GM12878 (cell line): ENCODE measurements at regions not wholly inside any gene's neighbourhood (a gene's known extent, or its start where the extent isn't known, plus 50 kb on each side); places are given as distances from the start of the nearest gene placed in this dataset.

ENCODE experiments used
- ATAC-seq: fragments of 200-7000 bp; cut with Tn5 transposase; 3 replicates; pipeline ENCODE4 v1.9.1; 2020; ENCODE audit warnings: mild to moderate bottlenecking, moderate library complexity
- BruUV-seq: library from RNA; stranded (reverse); fragments of 400-500 nt; replicated peaks from 2 replicates; lab custom pipeline; 2021; lab: Mats Ljungman, UMichigan
- CTCF ChIA-PET: fragments of 300-600 bp; sonication (Branson Sonifier 250); formaldehyde crosslinking; extraction: SDS; loops from one replicate; lab custom pipeline; 2021; ENCODE audit warnings: inconsistent platforms; lab: Yijun Ruan, JAX
- POLR2A ChIA-PET: fragments of 350-600 bp; formaldehyde crosslinking; extraction: SDS; loops from one replicate; lab custom pipeline; 2021; ENCODE audit warnings: inconsistent platforms; lab: Charles Lee
- RAD21 ChIA-PET: fragments of 300-600 bp; sonication (Branson Sonifier 250); formaldehyde crosslinking; loops from one replicate; lab custom pipeline; 2023; ENCODE audit warnings: antibody characterized with exemption; ENCODE audit not compliant: unreplicated experiment; lab: Charles Lee
- SMC1A ChIA-PET: fragments of 300-600 bp; sonication (Branson Sonifier 250); formaldehyde crosslinking; loops from one replicate; lab custom pipeline; 2023; ENCODE audit not compliant: unreplicated experiment, uncharacterized antibody; lab: Charles Lee
- DNase-seq: peaks from one replicate; pipeline ENCODE4 v3.0.0-alpha.2; 2011; ENCODE audit warnings: low read depth, low spot score
- FAIRE-seq: peaks from 3 replicates; lab custom pipeline; 2011; peaks lifted over from hg19 to GRCh38; lab: Jason Lieb, UNC
- H2AFZ ChIP-seq: 2 replicates; pipeline ENCODE4 v1.6.0; 2011; ENCODE audit warnings: low read depth, low read length, control low read depth; ENCODE audit not compliant: control insufficient read depth
- H3K27ac ChIP-seq: 2 replicates; pipeline ENCODE4 v1.5.1; 2011; ENCODE audit warnings: control low read depth; ENCODE audit not compliant: control insufficient read depth, insufficient read depth
- H3K27me3 ChIP-seq, 2 experiments: replicated peaks in 1 of 2; 2 replicates each; pipeline versions ENCODE4 v1.6.0 to v1.6.1; 2011; ENCODE audit warnings: low read length in 1 of 2; ENCODE audit not compliant: control insufficient read depth in 2 of 2, insufficient read depth in 2 of 2
- H3K36me3 ChIP-seq, 2 experiments: 2 replicates each; pipeline ENCODE4 v1.5.1; 2011; ENCODE audit warnings: low read length in 1 of 2; ENCODE audit not compliant: control insufficient read depth in 2 of 2, insufficient read depth in 2 of 2
- H3K4me1 ChIP-seq: 2 replicates; pipeline ENCODE4 v1.6.1; 2011; ENCODE audit warnings: mild to moderate bottlenecking, low read length, moderate library complexity, mixed read lengths; ENCODE audit not compliant: control insufficient read depth, insufficient read depth
- H3K4me2 ChIP-seq: 2 replicates; pipeline ENCODE4 v1.6.0; 2011; ENCODE audit warnings: control low read depth; ENCODE audit not compliant: control insufficient read depth, insufficient read depth
- H3K4me3 ChIP-seq: fragments of 200-600 bp; sonication (generic); 2 replicates; pipeline ENCODE4 v1.5.1; 2016
- H3K79me2 ChIP-seq: 2 replicates; pipeline ENCODE4 v1.6.0; 2011; ENCODE audit warnings: low read length; ENCODE audit not compliant: control insufficient read depth, insufficient read depth
- H3K9ac ChIP-seq: 2 replicates; pipeline ENCODE4 v1.8.0; 2011; ENCODE audit warnings: low read length, control low read depth, mixed read lengths; ENCODE audit not compliant: control insufficient read depth, insufficient read depth
- H3K9me3 ChIP-seq: replicated peaks from 3 replicates; pipeline ENCODE4 v1.5.1; 2011; ENCODE audit warnings: mild to moderate bottlenecking, low read length; ENCODE audit not compliant: control insufficient read depth, insufficient read depth
- H4K20me1 ChIP-seq: 2 replicates; pipeline ENCODE4 v1.6.0; 2011; ENCODE audit not compliant: control insufficient read depth, insufficient read depth
- CREM ChIP-seq: IDR thresholded peaks from 2 replicates; pipeline ENCODE4 v1.6.1; 2014; ENCODE audit warnings: antibody characterized with exemption, low read depth
- FOS ChIP-seq: IDR thresholded peaks from 3 replicates; pipeline ENCODE4 v1.6.1; 2011; ENCODE audit warnings: borderline replicate concordance; ENCODE audit not compliant: insufficient read length; ENCODE audit errors: extremely low read depth
- IRF4 ChIP-seq: IDR thresholded peaks from 2 replicates; pipeline ENCODE4 v1.6.1; 2011; ENCODE audit warnings: low read depth, low read length
- LARP7 ChIP-seq: fragments of 450-650 bp; IDR thresholded peaks from 2 replicates; pipeline ENCODE4 v1.6.1; 2017; ENCODE audit warnings: mild to moderate bottlenecking
- NFXL1 ChIP-seq: fragments of 450-650 bp; IDR thresholded peaks from 2 replicates; pipeline ENCODE4 v1.6.1; 2017; ENCODE audit warnings: antibody characterized with exemption, mild to moderate bottlenecking, borderline replicate concordance
- RAD21 ChIP-seq: IDR thresholded peaks from 2 replicates; pipeline ENCODE4 v1.6.1; 2011; ENCODE audit warnings: mild to moderate bottlenecking, low read depth, low read length, moderate library complexity; ENCODE audit not compliant: insufficient read depth
- RUNX3 ChIP-seq: IDR thresholded peaks from 2 replicates; pipeline ENCODE4 v1.6.1; 2012; ENCODE audit warnings: low read length, inconsistent platforms
- SIN3A ChIP-seq: IDR thresholded peaks from 2 replicates; pipeline ENCODE4 v1.6.1; 2012; ENCODE audit warnings: low read depth, low read length, improper control_type of control experiment
- SIX5 ChIP-seq: IDR thresholded peaks from 2 replicates; pipeline ENCODE4 v1.6.1; 2011; ENCODE audit warnings: mild to moderate bottlenecking, low read depth, low read length, moderate library complexity; ENCODE audit not compliant: severe bottlenecking
- SMAD5 ChIP-seq: IDR thresholded peaks from 2 replicates; pipeline ENCODE4 v1.6.1; 2016; ENCODE audit warnings: antibody characterized with exemption, low read depth
- SUZ12 ChIP-seq: fragments of 200-600 bp; sonication (generic); IDR thresholded peaks from one replicate; pipeline ENCODE4 v1.6.1; 2018; ENCODE audit warnings: antibody characterized with exemption, mild to moderate bottlenecking; ENCODE audit not compliant: unreplicated experiment
- WGBS: methylation state at CpG from one replicate; pipeline ENCODE4 v1.1.6; 2016; ENCODE audit warnings: low lambda C conversion rate; ENCODE audit not compliant: insufficient replicate concordance, insufficient coverage; ENCODE audit errors: missing lambda C conversion rate; 5-methylcytosine and 5-hydroxymethylcytosine counted together
- in situ Hi-C: fragments of 300-500 bp; cut with MboI; formaldehyde crosslinking; loops from 9 replicates; pipeline ENCODE4 v1.14.3; 2018; ENCODE audit warnings: mixed read lengths
- intact Hi-C: fragments of 100-400 bp; cut with micrococcal nuclease; formaldehyde crosslinking; loops from one replicate; pipeline ENCODE4 v1.14.2; 2022; ENCODE audit not compliant: unreplicated experiment
- TF ChIP-seq, protein P1 (sequence below): IDR thresholded peaks from 2 replicates; pipeline ENCODE4 v1.6.1; 2012; ENCODE audit warnings: mild to moderate bottlenecking, low read depth, low read length
- TF ChIP-seq, protein P2 (sequence below): fragments of 450-650 bp; formaldehyde crosslinking; IDR thresholded peaks from 2 replicates; pipeline ENCODE4 v1.5.0; 2022; ENCODE audit warnings: mild to moderate bottlenecking, missing genetic modification characterization
- TF ChIP-seq, protein P3 (sequence below): fragments of 450-650 bp; IDR thresholded peaks from 2 replicates; pipeline ENCODE4 v1.6.1; 2017; ENCODE audit warnings: mild to moderate bottlenecking, low read depth, inconsistent platforms; ENCODE audit not compliant: poor library complexity, severe bottlenecking
- TF ChIP-seq, protein P4 (sequence below): fragments of 450-650 bp; IDR thresholded peaks from 2 replicates; pipeline ENCODE4 v1.6.1; 2017; ENCODE audit warnings: mild to moderate bottlenecking

DNA sequence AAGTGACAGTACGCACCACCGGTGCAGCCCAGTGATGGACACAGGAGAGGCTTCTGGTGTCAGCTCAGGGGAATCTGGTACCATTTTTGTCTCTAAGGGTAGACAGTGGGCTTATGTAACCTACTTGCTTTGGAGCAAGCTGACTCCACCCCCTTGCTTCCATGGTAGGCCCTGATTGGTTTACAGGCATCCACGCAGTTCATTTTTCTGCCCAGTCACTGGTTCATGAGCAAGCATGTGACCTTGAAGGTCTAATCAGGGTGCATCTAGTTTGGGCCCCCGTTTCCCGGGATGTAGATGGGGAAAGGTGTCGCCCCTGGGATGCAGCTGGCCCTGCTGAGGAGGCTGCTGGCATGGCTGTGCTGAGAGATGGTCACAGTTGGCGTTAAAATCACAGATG, 244.8 kb upstream of the KCNG1 start:
- ChIA-PET CTCF (no interaction called here), RAD21 (no interaction called here), SMC1A (no interaction called here), POLR2A (no interaction called here)
- H2AFZ ChIP-seq, result no peak overlapping the region
- in situ Hi-C loops (no loop called here), intact Hi-C loops (no loop called here)
- DNase-seq, result no peak
- H3K9me3 ChIP-seq, result no peaks in the 10 kb centered on the region; the same call in 2 of the 3 replicates
- no peak overlapping the region for H3K4me2 ChIP-seq
- H3K36me3 ChIP-seq, result no peaks in the 10 kb centered on the region
- no peak for TF ChIP-seq SIX5
- TF ChIP-seq, protein P1, sequence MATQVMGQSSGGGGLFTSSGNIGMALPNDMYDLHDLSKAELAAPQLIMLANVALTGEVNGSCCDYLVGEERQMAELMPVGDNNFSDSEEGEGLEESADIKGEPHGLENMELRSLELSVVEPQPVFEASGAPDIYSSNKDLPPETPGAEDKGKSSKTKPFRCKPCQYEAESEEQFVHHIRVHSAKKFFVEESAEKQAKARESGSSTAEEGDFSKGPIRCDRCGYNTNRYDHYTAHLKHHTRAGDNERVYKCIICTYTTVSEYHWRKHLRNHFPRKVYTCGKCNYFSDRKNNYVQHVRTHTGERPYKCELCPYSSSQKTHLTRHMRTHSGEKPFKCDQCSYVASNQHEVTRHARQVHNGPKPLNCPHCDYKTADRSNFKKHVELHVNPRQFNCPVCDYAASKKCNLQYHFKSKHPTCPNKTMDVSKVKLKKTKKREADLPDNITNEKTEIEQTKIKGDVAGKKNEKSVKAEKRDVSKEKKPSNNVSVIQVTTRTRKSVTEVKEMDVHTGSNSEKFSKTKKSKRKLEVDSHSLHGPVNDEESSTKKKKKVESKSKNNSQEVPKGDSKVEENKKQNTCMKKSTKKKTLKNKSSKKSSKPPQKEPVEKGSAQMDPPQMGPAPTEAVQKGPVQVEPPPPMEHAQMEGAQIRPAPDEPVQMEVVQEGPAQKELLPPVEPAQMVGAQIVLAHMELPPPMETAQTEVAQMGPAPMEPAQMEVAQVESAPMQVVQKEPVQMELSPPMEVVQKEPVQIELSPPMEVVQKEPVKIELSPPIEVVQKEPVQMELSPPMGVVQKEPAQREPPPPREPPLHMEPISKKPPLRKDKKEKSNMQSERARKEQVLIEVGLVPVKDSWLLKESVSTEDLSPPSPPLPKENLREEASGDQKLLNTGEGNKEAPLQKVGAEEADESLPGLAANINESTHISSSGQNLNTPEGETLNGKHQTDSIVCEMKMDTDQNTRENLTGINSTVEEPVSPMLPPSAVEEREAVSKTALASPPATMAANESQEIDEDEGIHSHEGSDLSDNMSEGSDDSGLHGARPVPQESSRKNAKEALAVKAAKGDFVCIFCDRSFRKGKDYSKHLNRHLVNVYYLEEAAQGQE, result no peak
- TF ChIP-seq RUNX3, result no peak
- TF ChIP-seq, protein P2, sequence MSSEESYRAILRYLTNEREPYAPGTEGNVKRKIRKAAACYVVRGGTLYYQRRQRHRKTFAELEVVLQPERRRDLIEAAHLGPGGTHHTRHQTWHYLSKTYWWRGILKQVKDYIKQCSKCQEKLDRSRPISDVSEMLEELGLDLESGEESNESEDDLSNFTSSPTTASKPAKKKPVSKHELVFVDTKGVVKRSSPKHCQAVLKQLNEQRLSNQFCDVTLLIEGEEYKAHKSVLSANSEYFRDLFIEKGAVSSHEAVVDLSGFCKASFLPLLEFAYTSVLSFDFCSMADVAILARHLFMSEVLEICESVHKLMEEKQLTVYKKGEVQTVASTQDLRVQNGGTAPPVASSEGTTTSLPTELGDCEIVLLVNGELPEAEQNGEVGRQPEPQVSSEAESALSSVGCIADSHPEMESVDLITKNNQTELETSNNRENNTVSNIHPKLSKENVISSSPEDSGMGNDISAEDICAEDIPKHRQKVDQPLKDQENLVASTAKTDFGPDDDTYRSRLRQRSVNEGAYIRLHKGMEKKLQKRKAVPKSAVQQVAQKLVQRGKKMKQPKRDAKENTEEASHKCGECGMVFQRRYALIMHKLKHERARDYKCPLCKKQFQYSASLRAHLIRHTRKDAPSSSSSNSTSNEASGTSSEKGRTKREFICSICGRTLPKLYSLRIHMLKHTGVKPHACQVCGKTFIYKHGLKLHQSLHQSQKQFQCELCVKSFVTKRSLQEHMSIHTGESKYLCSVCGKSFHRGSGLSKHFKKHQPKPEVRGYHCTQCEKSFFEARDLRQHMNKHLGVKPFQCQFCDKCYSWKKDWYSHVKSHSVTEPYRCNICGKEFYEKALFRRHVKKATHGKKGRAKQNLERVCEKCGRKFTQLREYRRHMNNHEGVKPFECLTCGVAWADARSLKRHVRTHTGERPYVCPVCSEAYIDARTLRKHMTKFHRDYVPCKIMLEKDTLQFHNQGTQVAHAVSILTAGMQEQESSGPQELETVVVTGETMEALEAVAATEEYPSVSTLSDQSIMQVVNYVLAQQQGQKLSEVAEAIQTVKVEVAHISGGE (CRISPR knock-in tag), result no peak
- TF ChIP-seq SMAD5, result no peak
- TF ChIP-seq IRF4, result no peak
- no peak for TF ChIP-seq SUZ12
- no peak for TF ChIP-seq NFXL1
- TF ChIP-seq, protein P3, sequence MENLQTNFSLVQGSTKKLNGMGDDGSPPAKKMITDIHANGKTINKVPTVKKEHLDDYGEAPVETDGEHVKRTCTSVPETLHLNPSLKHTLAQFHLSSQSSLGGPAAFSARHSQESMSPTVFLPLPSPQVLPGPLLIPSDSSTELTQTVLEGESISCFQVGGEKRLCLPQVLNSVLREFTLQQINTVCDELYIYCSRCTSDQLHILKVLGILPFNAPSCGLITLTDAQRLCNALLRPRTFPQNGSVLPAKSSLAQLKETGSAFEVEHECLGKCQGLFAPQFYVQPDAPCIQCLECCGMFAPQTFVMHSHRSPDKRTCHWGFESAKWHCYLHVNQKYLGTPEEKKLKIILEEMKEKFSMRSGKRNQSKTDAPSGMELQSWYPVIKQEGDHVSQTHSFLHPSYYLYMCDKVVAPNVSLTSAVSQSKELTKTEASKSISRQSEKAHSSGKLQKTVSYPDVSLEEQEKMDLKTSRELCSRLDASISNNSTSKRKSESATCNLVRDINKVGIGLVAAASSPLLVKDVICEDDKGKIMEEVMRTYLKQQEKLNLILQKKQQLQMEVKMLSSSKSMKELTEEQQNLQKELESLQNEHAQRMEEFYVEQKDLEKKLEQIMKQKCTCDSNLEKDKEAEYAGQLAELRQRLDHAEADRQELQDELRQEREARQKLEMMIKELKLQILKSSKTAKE, result no peak
- no peak for TF ChIP-seq SIN3A
- no peak for TF ChIP-seq FOS
- no peak for TF ChIP-seq LARP7
- TF ChIP-seq, protein P4, sequence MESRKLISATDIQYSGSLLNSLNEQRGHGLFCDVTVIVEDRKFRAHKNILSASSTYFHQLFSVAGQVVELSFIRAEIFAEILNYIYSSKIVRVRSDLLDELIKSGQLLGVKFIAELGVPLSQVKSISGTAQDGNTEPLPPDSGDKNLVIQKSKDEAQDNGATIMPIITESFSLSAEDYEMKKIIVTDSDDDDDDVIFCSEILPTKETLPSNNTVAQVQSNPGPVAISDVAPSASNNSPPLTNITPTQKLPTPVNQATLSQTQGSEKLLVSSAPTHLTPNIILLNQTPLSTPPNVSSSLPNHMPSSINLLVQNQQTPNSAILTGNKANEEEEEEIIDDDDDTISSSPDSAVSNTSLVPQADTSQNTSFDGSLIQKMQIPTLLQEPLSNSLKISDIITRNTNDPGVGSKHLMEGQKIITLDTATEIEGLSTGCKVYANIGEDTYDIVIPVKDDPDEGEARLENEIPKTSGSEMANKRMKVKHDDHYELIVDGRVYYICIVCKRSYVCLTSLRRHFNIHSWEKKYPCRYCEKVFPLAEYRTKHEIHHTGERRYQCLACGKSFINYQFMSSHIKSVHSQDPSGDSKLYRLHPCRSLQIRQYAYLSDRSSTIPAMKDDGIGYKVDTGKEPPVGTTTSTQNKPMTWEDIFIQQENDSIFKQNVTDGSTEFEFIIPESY, result no peak
- TF ChIP-seq CREM, result no peak
- TF ChIP-seq RAD21, result no peak
- H3K9ac ChIP-seq, result no peak overlapping the region
- H3K27ac ChIP-seq, result no peak overlapping the region
- no peaks in the 10 kb centered on the region for H3K79me2 ChIP-seq
- no peaks in the 10 kb centered on the region for H3K4me1 ChIP-seq
- BruUV-seq, result no TSS peak
- ATAC-seq, result no peak
- 47% methylated on average over 7 of the region's 7 CpGs for WGBS
- H3K4me3 ChIP-seq, result no peak overlapping the region
- no peaks in the 10 kb centered on the region for H3K27me3 ChIP-seq
- no peaks in the 10 kb centered on the region for H4K20me1 ChIP-seq
- FAIRE-seq, result no peak
